Cardiac muscle cell (in vitro differentiated cells and primary cell): ENCODE measurements at regions not wholly inside any gene's neighbourhood (a gene's known extent, or its start where the extent isn't known, plus 50 kb on each side); places are given as distances from the start of the nearest gene placed in this dataset.

Source experiments
- DNase-seq, 2 donors: peaks; one replicate each; pipeline versions ENCODE4 v3.0.0 to v3.0.0-alpha.2; 2010 to 2017; ENCODE audit warnings: low read depth in 1 of 2, low spot score in 1 of 2
- H3K27ac ChIP-seq: fragments of 200-600 bp; sonication (generic); 2 replicates; pipeline ENCODE4 v1.5.1; 2016
- H3K27me3 ChIP-seq: fragments of 200-600 bp; sonication (generic); 2 replicates; pipeline ENCODE4 v1.6.0; 2016; ENCODE audit warnings: control low read depth
- H3K36me3 ChIP-seq: fragments of 200-600 bp; sonication (generic); 2 replicates; pipeline ENCODE4 v1.5.1; 2016; ENCODE audit warnings: control low read depth
- H3K4me1 ChIP-seq: fragments of 200-600 bp; sonication (generic); 2 replicates; pipeline ENCODE4 v1.8.1; 2017; ENCODE audit warnings: low read depth, mild to moderate bottlenecking, mixed run types
- H3K4me3 ChIP-seq: fragments of 200-600 bp; sonication (generic); 2 replicates; pipeline ENCODE4 v1.5.1; 2016; ENCODE audit warnings: mild to moderate bottlenecking
- H3K9me3 ChIP-seq: fragments of 200-600 bp; sonication (generic); 2 replicates; pipeline ENCODE4 v1.5.1; 2017; ENCODE audit warnings: low read depth, mild to moderate bottlenecking, control low read depth
- CTCF ChIP-seq: IDR thresholded peaks from 2 replicates; pipeline ENCODE4 v1.5.1; 2012; ENCODE audit warnings: low read depth, mild to moderate bottlenecking, low read length

DNA sequence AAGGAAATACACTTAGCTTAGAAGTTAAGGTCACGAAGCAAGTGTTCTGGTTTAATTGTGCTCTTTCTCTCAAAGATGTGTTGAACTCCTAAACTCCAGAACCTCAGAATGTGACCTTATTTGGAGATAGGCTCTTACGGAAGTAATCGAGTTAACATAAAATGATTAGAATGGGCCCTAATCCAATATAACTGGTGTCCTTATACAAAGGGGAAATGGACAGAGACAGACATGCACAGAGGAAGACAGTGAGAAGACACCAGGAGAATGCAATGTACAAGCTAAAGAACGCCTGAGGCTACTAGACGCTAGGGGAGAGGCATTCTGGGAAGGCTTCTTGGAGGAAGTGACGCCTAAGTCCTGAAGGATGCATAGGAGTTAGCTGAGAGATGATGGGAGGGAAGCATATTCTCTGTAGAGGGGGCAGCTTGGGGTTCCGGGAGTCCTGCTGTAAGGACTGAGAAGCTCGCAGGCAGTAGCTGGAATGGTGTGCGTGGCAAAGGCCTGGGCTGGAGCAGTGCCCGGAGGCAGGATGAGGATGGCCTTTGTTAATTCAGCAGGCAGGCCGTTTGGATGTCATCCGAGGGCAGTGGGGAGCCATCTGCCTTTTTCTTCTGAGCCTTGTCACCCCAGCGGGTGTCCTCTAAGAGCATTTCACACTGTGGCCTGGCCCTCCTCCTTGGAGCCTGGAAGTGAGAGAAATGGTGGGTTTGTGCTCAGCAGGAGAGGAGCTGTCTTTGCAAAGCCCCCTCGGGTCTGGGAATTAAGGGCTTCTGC is 513.4 kb downstream of the SHQ1 start:
- Histone ChIP-seq H3K9me3 (no peaks in the 10 kb centered on the region), H3K4me1 (peaks cover 45% of the 10 kb centered on the region), H3K4me3 (no peak overlapping the region), H3K36me3 (no peaks in the 10 kb centered on the region), H3K27ac (no peak overlapping the region), H3K27me3 (no peaks in the 10 kb centered on the region)
- no peak for DNase-seq
- TF ChIP-seq CTCF, result no peak

DNA sequence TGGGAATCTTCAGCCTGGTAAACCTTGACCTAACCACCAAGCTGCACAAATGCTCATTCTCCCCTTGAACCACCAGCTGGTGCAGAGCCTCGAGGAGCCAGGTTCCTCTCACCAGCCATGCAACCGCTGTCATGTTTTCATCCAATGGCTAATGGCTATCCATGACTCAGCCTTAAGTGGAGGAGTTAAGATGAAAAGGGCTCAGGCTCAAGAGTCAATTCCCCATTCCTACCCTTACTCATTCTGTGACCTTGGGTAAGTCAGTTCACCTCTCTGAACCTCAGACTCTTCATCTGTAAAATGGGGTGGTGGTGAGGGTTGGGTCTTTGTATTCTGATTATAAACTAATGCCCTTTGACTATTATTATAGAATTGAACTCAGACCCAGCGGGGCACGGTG is 515.6 kb downstream of the SHQ1 start:
- TF ChIP-seq CTCF, result no peak
- Histone ChIP-seq H3K4me1 (peaks cover 50% of the 10 kb centered on the region), H3K4me3 (no peak overlapping the region), H3K9me3 (no peaks in the 10 kb centered on the region), H3K27ac (no peak overlapping the region), H3K27me3 (no peaks in the 10 kb centered on the region), H3K36me3 (no peaks in the 10 kb centered on the region)
- no peak for DNase-seq

DNA sequence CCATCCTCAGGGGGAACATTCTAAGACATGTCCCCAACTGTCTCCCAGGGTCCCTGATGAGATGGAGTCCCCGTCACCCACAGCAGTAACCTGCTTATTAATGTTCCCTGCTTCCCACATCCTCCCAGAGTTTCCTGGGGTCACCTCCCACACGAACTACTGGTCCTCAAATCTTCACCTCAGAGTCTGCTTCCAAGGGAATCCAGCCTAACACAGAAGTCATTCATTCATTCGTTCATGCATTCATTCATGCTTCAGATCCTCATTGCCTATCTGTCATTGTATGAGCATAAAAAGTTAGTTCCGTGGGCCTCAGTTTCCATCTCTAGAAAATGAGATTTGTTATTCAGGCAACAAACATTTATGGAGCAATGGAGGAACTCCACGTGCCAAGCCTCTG is 516.2 kb downstream of the SHQ1 start:
- DNase-seq, result no peak
- TF ChIP-seq CTCF, result no peak
- no peaks in the 10 kb centered on the region for H3K27me3 ChIP-seq
- H3K27ac ChIP-seq, result no peak overlapping the region
- H3K4me1 ChIP-seq, result peaks cover 49% of the 10 kb centered on the region
- H3K4me3 ChIP-seq, result no peak overlapping the region
- H3K36me3 ChIP-seq, result no peaks in the 10 kb centered on the region
- H3K9me3 ChIP-seq, result no peaks in the 10 kb centered on the region

GRCh38 chr3:72331076-72331475 is 517.2 kb downstream of the SHQ1 start:
- Histone ChIP-seq H3K27me3 (no peaks in the 10 kb centered on the region), H3K4me3 (no peak overlapping the region)
- TF ChIP-seq CTCF, result no peak

GRCh38 chr3:72329354-72329753 is 518.9 kb downstream of the SHQ1 start:
- H3K4me1 ChIP-seq, result peaks cover 34% of the 10 kb centered on the region
- DNase-seq, result peak in 1 of 2 donors; percentile 87
- no peaks in the 10 kb centered on the region for H3K9me3 ChIP-seq

More at GRCh38 chr3:72331076-72331475, 517.2 kb downstream of the SHQ1 start:
- Histone ChIP-seq H3K9me3 (no peaks in the 10 kb centered on the region), H3K27ac (no peak overlapping the region), H3K36me3 (no peaks in the 10 kb centered on the region), H3K4me1 (peaks cover 43% of the 10 kb centered on the region)
- peak in 1 of 2 donors; percentile 51 for DNase-seq

More at GRCh38 chr3:72329354-72329753, 518.9 kb downstream of the SHQ1 start:
- H3K27ac ChIP-seq, result peak overlapping the region; percentile 73
- H3K27me3 ChIP-seq, result no peaks in the 10 kb centered on the region
- H3K4me3 ChIP-seq, result no peak overlapping the region
- no peaks in the 10 kb centered on the region for H3K36me3 ChIP-seq
- TF ChIP-seq CTCF, result no peak
